Middle frontal gyrus (tissue), 1 donor: ENCODE measurements at regions not wholly inside any gene's neighbourhood (a gene's known extent, or its start where the extent isn't known, plus 50 kb on each side); places are given as distances from the start of the nearest gene placed in this dataset.
A peak's percentile ranks its signal among the peaks of the same experiment; 100 is the strongest.

Experiments
- DNase-seq: peaks from one replicate; pipeline ENCODE4 v3.0.0-alpha.2; 2015; ENCODE audit warnings: low spot score; ENCODE audit errors: extremely low spot score

DNA sequence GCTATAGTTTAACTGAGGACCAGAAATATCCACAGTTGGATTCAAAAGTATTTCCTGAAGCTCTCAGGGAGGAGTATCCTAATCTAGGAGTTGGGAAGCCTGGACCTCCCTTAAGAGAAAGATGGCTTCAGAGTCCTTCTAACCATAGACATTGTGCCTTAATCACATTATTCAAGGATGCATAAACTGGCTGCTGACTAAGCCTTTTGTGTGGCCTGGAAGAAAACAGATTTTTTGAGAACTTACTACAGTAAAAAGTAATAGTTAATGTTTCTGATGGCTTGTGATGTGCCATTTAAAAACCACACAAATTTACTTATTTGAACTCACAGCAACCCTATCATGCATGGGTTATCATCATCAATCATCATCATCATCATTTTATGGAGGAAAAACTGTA, 126.2 kb upstream of the RPL38 start:
- no peak for DNase-seq

DNA sequence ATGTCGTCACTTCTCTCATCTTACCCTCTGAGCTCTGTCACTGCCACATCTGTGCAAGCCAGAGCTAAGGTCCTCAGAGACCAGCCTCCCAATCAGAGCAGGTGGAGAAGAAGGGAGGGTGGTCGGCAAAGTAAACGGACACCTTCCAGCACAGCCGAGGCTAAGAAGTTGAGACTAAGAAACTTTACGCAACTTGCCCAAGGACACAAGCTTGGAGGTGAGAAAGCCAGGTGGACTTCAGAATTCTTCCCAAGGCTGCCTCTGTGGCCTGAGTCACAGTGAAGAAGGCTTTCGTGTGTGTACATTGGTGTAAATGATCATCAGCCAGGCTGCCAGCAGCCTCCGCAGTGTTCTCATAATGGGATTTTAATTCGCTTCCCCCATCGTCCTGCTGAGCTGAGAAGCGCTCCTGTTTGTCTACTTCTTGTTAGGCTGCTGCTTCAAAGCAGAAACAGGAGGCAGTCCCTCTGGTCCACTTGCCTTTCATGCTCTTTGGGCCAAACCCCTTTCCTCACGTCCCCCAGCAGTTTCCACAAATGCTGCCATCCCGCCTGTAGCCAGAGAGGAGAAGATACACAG, 125.0 kb upstream of the RPL38 start:
- no peak for DNase-seq

DNA sequence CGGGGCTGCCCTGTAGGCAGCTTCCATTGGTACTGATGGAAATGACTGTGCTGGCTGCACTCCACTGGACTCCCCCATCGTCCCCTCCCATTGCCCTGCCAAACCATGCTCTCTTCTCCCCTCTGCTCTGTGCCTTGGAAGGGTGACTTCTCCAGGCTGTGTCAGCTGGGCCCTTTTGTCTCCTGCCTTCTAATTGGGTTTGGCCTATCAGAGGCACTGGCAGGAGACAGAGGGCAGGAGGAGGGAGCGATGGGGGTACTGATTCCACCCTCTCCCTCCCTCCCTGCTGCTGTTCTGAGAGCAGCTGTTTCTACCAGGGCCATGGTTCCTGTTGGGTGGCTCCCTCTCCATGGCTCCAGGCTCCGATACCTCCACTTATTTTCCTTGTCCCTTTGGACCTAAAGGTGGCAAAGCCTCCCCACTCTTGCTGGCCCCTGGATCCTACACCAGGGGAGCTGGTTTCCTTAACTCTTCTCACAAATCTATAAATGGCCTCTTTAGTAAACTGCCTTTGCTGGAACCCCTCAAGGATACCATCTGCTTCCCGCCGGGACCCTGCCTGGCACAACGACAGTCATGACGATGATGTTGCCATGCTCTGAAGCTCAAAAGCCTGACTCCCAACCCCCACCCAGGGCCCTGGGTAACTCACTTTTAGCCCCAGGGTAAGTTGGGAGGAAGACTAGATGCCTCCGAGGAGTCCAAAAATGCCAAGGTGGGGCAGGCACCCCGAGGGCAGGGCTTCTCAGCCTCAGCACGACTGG, 123.8 kb upstream of the RPL38 start:
- no peak for DNase-seq

DNA sequence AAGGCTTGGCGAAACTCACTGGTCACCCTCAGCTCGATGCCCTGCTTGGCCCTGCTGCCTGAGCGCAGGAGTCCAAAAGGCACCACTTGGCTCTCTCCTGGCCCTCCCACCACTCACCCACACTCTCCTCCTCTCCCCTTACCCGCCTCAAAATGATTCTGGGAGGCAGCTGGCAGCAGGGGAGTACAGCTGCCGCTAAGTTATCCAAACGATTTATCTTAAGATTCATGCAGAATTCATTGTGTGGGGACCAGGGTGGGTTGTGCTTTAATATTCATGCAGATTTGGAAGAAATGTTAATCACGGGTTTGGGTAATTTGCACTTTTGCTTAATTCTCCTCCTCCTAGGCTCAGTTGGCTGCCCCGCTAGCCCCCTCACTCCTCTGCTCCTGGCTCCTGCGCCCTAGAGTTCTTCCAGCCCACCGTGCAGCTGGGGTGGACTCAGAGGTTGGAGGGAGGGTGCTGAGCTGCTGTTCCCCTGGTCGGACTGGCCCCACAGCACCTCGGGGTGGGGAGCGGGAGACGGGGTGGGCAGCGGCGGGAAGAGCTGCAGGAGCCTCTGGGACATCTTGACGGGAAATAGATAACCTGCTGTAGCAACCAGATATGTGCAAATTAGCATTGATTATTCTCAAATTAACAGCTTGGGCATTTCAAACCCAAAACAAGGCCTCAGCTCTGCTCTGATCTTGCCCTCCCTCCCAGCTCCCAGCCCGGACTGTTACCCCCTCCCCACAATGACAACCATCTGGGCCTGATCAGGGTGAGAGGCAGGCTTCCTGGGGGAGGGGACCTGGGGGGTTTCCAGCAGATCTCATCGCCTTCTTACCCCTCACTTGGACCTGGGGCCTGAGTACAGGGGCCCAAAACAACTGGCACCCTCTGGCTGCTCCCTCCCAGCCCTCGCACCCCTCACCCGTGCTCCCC, 122.6 kb upstream of the RPL38 start:
- DNase-seq, result no peak

DNA sequence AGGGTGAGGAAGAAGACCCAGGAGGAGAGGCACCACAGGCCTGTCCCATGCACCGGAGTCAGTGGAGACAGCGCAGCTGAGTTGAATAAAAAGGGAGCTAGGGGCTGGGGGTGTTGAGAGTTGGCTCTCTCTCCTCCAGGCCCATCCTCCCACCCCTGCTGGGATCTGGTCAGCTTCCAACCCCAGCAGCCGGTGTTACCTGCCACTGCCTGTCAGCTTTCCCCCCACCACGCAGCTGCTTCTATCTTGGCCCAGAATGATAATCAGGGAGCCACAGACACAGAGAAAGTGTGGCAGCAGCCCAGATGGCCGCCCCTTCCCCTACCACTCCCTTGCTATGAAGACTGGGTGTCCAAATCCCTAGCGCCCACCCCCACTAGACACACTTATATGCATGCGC, 120.6 kb upstream of the RPL38 start:
- DNase-seq, result no peak

DNA sequence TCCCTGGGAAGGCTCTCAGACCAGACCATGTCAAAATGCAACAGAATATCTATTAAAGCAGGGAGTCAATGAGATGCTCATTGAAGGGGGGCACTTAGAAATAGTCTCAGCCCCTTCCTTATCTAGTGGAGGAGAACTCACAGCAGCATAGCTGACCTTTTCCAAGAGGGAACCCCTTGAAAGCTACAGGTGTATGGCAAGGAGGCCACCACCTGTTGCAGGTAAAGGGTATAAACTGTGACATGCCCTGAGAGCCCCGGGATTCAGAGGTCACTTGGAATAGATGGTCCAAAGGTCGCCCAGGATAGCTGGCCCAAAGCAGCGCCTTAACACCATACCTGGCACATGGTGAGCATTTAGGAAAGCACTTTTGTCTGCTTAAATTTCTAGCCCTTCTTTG, 120.2 kb upstream of the RPL38 start:
- no peak for DNase-seq

DNA sequence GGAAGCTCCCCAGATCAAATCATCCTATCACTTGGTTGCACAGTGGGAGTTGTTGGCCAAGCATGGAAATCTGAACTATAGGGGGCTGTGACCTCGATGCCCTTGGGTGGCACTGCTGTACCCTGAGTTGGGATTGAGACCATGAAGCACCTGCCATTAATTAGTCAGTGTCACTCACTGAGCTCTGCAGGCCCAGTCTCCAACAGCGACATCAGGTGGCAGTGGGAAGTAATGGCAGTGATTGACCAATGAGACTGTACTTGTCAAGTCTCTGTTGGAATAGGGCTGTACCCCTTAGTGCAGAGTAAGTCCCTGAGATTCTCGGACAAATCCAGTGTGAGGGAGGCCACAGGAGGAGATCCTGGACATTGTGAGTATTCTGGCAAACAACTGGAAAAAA, 118.0 kb upstream of the RPL38 start:
- no peak for DNase-seq

DNA sequence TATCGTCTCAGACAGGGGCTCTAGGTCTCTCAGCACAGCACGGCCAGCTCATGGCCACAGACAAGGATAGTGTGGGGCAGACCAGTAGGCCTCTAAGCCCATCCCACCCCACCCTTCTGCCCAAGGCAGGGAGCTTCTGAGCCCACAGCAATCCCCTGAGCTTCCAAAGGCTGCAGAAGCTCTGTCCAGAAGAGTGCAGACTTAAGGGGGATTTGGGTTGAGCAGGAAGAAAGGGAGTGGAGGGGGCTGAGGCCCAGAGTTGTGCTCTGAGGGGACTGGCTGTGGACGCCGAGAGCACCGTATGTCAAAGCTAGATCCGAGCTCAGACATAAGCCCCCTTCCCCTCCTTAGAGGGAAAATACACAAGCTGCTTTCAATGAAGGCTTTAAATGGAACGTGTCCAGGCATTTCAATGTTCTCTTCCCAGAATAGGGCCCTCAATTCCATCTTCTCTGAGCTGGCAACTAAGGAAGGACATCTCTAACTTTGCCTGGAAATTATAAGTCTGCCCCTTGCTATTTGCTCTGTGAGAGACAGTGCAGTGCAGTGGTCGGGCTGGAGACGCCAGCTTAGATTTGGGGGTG, 116.4 kb upstream of the RPL38 start:
- no peak for DNase-seq

DNA sequence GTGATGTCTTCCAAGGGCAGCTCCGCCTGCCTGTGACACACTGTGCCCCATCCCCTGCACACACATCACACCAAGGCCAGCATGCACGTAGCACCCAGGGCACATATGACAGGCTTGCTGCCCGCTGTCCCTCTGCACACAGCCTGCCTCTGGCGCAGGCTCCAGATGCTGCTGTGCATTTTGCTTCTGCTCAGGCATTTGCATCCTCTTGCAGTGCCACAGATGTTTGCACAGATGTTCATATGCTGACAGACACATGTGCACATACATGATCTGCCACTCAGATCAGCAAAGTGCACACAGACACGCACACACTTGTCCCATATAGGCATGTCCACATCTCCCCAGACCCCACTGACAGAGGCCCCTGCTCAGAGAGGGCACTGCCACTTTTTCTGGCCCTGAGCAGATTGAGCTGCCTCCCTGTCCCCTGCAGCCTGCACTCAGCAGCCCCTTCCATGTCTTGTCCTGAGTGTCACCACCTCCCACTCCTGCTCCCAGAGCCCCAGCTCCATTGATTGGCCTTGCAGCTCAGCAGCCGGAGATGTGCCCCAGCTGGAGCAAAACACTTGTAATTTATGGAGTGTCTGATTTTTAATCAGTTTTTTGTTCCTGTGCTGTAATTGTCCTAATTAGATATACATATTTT, 115.1 kb upstream of the RPL38 start:
- no peak for DNase-seq

DNA sequence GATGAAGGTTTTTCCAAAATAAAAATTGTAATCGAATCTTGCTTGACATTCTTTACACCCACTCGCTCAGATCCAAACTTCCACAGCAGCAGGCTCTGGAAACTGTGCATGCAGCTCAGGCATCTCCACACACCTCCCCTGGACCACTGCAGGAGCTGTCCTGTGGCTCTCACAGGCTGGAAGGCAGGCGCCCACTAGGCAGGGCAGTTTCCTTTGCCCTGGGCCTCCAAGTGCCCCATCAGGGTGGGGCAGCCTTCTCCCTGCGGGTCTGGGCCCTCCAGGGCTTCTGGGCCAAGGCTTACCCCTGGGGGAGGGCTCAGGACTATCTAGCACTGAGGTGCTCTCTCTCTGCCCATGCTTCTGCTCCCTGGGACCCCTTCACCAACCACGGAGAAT, 114.5 kb upstream of the RPL38 start:
- no peak for DNase-seq

DNA sequence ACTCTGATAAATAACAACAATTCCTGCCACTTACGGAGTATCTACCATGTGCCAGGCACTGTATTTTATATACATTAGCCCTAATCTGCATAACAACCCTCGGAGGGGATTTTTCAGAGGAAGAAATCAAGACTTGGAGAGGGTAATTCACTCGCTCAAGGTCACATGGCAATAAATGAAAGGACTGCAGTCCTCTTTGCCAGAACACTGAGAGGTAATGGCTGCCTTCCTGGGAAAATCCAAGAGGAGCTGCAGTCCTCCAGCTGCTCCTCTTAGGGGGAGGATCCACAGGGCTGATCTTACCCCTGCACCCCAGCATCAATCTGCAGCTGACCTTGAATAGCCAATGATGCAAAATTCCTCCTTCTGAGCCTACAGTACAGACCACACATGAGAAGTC, 114.1 kb upstream of the RPL38 start:
- no peak for DNase-seq

DNA sequence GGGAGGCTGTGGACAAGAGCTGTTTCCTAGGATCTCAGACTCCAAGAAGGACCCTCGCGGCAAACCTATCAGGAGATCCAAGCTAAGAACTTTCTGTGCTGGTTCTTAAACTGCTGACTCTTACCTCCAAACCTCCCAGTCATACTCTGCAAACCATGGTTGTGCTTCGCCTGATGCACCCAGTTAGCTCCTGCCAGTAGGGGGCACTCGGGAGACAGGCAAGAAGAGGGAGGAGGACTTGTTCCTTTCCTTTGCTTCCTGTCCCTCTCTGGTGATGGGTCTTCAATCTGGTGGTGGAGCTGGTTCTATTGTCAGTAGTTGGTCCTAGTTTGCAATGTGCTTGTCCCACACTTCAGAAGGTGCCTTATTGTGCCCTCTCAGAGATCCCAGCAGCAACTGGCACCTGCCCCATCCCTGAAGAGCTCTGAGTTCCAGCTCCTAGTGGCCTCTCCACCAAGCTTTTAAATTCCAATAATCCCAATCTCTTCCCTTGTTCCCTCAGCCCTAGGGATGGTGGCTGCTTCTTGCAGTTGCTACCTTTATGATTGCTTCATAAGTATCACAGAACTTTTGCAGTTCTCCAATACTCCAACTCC, 113.5 kb upstream of the RPL38 start:
- DNase-seq, result no peak

DNA sequence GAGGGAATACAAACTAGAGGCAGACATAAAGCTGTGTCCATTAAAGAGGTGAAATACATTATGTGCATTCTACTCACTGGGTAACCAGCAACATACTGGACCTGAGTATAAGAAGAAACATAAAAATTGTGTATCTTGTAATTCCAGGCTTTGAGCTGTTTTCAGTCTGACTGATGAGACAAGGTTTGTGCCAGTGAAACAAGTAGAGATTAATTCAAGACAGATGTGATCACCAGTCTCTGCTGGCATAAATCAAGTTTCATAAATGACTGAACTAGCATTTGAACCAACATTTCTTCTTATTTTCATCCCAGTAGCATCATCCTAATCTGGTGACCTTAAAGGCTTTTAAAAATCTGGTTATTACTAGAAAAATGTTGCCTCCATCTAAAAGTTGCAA, 108.8 kb upstream of the RPL38 start:
- DNase-seq, result no peak

DNA sequence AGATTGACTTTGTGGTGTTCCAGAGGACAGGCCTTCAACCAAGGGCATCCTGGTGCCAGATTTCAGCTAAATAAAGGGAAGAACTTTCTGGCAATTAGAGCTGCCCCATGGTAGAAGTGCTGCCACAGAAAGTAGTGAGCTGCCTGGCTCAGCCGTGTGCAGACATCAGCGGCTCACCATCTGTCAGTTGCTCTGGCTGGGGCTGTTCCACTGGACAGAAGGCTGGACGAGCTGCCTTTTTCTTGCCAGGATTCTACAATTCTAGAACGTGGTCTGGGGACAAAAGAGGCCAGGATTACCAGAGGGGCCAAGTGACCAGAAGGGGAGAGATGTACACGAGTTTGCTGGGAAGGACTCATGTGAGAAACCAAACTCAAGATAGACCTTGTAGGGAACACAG, 107.0 kb upstream of the RPL38 start:
- DNase-seq, result no peak

DNA sequence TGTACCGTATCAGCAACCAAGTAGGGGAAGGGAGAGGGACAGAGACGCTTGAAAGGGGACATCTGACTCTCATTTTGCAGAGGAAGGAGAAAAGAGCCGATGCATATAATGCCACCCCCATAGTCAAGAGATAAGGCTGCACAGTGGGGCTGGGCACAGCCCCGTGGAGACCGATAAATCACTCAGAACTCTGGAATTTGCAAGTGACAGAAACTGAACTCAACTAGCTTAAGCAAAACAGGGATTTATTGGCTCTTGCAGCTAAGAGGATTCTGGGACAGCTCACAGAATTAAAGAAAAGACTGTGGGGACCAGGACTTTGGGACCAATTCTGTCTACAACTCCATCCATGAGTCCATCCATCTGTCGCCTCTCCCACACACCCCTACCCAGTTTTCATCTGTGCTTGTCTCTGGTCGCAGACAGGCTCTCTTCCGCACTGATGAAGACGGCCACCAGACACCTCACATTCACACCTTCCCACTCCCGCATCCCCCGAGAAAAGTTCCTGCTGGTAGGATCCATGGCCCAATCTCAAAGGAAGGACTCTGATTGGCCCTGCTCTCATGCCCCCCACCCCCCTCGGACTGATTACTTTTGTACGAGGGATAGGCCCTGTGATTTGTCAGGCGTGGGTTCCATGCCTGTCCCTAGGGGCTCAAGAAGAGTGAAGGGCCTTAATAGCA, 105.9 kb upstream of the RPL38 start:
- DNase-seq, result peak; percentile 44

DNA sequence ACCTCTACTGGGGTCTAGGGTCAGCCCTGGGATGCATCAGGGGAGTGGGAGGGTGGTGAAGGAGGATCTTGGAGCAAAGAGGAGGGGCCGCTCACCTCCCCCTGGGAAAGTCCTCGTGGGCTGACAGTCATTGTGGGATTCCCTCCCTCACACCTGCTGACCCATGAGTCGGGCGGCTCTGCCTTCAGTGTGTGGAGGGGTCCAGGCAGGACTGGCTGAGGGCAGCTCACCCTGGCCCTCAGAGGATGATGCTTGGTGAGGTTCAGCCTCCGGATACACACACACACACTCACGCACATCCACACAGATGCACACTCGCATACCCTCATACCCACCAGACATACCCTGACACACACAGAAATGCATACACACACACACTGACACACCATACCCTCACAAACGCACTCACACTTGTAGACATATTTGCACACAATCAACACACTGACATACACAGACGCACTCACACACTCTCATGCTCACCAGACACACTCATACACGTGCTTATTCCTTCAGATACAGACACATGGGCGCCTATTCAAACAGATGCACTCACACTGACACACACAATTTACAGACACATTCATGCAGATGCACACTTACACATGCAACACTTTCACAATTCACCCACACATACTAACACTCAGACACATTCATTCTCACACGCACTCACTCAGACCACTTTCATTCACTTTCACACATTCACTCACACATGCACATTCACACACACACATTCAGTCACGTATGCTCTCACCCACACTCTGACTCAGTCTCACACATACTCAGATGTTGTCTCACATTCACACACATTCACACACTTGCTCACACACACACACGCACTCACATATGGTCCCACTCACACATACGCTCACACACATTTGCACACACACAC, 105.1 kb upstream of the RPL38 start:
- DNase-seq, result no peak

DNA sequence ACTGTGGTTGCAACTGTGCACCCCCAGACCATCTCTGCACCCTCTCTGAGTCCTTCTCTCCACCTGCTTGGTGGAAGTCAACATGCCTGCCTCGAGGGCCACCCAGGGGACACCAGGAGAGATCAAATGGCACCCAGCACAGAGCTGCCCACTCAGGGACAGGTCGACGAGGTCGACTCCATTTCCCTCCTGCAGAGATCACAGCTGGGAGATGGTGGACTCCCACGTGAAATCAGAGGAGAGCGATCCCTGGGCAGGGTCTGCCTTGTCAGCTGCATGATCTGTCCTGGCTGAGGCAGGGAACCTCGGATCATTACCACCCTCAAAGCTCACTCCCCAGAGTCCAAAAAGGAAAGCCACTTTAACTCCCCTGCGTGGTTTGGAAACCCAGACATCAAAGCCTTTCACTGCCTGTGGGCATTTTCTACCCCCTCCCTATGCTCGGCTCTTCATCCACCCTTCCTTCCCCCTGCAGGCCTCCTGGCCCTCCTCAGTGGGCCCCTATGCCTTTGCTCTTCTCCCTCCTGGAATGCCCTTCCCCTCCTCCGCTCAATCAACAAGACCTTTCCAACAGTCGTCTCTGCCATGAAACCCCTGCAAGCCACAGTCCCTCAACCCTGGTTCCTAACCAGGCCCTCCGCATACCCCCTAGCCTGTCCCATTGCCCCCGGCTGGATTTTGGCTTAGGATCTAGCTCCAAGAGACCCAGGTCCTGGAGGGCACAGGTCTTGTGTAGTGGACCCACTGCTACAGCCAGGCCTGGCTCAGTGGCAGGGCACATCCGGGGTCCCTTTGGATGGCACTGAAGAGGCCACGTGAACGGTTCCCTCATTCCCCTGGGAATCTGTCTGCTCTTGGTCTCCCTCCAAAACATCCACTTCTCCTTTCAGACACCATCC, 103.8 kb upstream of the RPL38 start:
- no peak for DNase-seq

DNA sequence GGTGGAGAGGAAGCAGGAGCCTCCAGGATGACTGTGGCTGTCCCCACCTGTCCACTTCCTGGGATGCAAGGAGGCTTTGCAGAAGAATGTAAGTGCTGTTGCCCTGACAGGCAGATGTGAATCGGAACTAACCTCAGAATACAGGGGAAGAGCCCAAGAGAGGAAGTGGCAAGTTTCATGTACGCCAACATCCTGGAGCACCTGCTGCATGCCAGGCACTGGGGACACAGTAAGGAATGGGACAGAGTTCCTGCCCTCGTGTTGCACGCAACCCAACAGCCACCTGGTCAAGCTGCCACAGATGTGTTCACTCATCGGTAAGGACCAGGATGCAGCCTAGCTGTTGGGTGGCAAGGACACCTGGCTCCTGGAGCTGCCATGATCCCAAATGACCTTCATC, 98.6 kb upstream of the RPL38 start:
- DNase-seq, result no peak
